ENCODE measurements at regions not wholly inside any gene's neighbourhood (a gene's known extent, or its start where the extent isn't known, plus 50 kb on each side); places are given as distances from the start of the nearest gene placed in this dataset.

GRCh38 chr4:11183356-11183740 is 245.3 kb downstream of the HS3ST1 start:
- no peak for DNase-seq (ENCODE audit: low read depth)

GRCh38 chr4:11182586-11183355 is 245.9 kb downstream of the HS3ST1 start:
- DNase-seq (ENCODE audit: low read depth): no peak

- no peak for DNase-seq (ENCODE audit: low read depth)
Observed at GRCh38 chr4:11182031-11182430, 246.7 kb downstream of the HS3ST1 start.

- no peak for DNase-seq (ENCODE audit: low read depth)
Observed at GRCh38 chr4:11179796-11180195, 248.9 kb downstream of the HS3ST1 start.

GRCh38 chr4:11178433-11178832 is 250.3 kb downstream of the HS3ST1 start:
- DNase-seq (ENCODE audit: low read depth): no peak

GRCh38 chr4:11175374-11175773 is 253.3 kb downstream of the HS3ST1 start:
- no peak for DNase-seq (ENCODE audit: low read depth)

- no peak for DNase-seq (ENCODE audit: low read depth)
Observed at GRCh38 chr4:11166606-11167005, 262.1 kb downstream of the HS3ST1 start.

GRCh38 chr4:11166034-11166433 is 262.7 kb downstream of the HS3ST1 start:
- no peak for DNase-seq (ENCODE audit: low read depth)

- DNase-seq (ENCODE audit: low read depth): no peak
Observed at GRCh38 chr4:11165052-11165451, 263.6 kb downstream of the HS3ST1 start.

- DNase-seq (ENCODE audit: low read depth): peak; percentile 1
Observed at GRCh38 chr4:11160288-11160687, 268.4 kb downstream of the HS3ST1 start.

GRCh38 chr4:11158971-11159370 is 269.7 kb downstream of the HS3ST1 start:
- no peak for DNase-seq (ENCODE audit: low read depth)

- no peak for DNase-seq (ENCODE audit: low read depth)
Observed at GRCh38 chr4:11155208-11155867, 273.4 kb downstream of the HS3ST1 start.

- no peak for DNase-seq (ENCODE audit: low read depth)
Observed at GRCh38 chr4:11153171-11153750, 275.4 kb downstream of the HS3ST1 start.

GRCh38 chr4:11152684-11153083 is 276.0 kb downstream of the HS3ST1 start:
- no peak for DNase-seq (ENCODE audit: low read depth)

- no peak for DNase-seq (ENCODE audit: low read depth)
Observed at GRCh38 chr4:11151500-11151899, 277.2 kb downstream of the HS3ST1 start.

GRCh38 chr4:11149612-11150259 is 279.0 kb downstream of the HS3ST1 start:
- DNase-seq (ENCODE audit: low read depth): no peak

- DNase-seq (ENCODE audit: low read depth): no peak
Observed at GRCh38 chr4:11139871-11140270, 288.8 kb downstream of the HS3ST1 start.

GRCh38 chr4:11138964-11139363 is 289.7 kb downstream of the HS3ST1 start:
- no peak for DNase-seq (ENCODE audit: low read depth)

- no peak for DNase-seq (ENCODE audit: low read depth)
Observed at GRCh38 chr4:11134705-11135104, 294.0 kb downstream of the HS3ST1 start.

GRCh38 chr4:11133868-11134267 is 294.8 kb downstream of the HS3ST1 start:
- DNase-seq (ENCODE audit: low read depth): no peak

- no peak for DNase-seq (ENCODE audit: low read depth)
Observed at GRCh38 chr4:11132478-11132877, 296.2 kb downstream of the HS3ST1 start.

GRCh38 chr4:11131491-11131890 is 297.2 kb downstream of the HS3ST1 start:
- DNase-seq (ENCODE audit: low read depth): no peak

All from amniotic epithelial cell (primary cell).